GM10248 (cell line): ENCODE measurements at regions not wholly inside any gene's neighbourhood (a gene's known extent, or its start where the extent isn't known, plus 50 kb on each side); places are given as distances from the start of the nearest gene placed in this dataset.

Experiments used
- CTCF ChIA-PET: fragments of 300-600 bp; sonication (Branson Sonifier 250); formaldehyde crosslinking; extraction: SDS; loops from one replicate; lab custom pipeline; 2021; ENCODE audit warnings: antibody characterized with exemption; lab: Yijun Ruan, JAX
- POLR2A ChIA-PET: fragments of 350-650 bp; sonication (Branson Sonifier 250); formaldehyde crosslinking; extraction: SDS; loops from one replicate; lab custom pipeline; 2020; ENCODE audit warnings: antibody characterized with exemption; lab: Yijun Ruan, JAX
- DNase-seq: peaks from one replicate; pipeline ENCODE4 v3.0.0; 2012; ENCODE audit errors: extremely low spot score
- CTCF ChIP-seq: IDR thresholded peaks from 2 replicates; pipeline ENCODE4 v1.5.1; 2012; ENCODE audit warnings: mild to moderate bottlenecking, low read depth; ENCODE audit errors: extremely low read depth, missing control alignments, control extremely low read depth

GRCh38 chr10:121332829-121333765 lies 265.1 kb downstream of the FGFR2 start:
- POLR2A ChIA-PET = no interaction called here
- CTCF ChIA-PET = no interaction called here

GRCh38 chr10:121335386-121335925 lies 262.8 kb downstream of the FGFR2 start:
- CTCF ChIA-PET = no interaction called here
- TF ChIP-seq CTCF = no peak
- POLR2A ChIA-PET = no interaction called here
- DNase-seq = no peak

More at GRCh38 chr10:121332829-121333765, 265.1 kb downstream of the FGFR2 start:
- TF ChIP-seq CTCF = no peak
- DNase-seq = no peak

GRCh38 chr10:121337427-121337826 lies 260.8 kb downstream of the FGFR2 start:
- ChIA-PET CTCF (interaction anchor here (1.4 kb wide), 1 partner anchor 18 kb away, joined by 3 read pairs; no protein-coding TSS in a partner anchor), POLR2A (no interaction called here)
- no peak for TF ChIP-seq CTCF
- no peak for DNase-seq

GRCh38 chr10:121338206-121338980 lies 259.9 kb downstream of the FGFR2 start:
- DNase-seq = no peak
- ChIA-PET POLR2A (no interaction called here), CTCF (interaction anchor here (1.3 to 1.4 kb wide), 2 partner anchors 10 to 17 kb away, joined by 3 read pairs; no protein-coding TSS in a partner anchor)
- TF ChIP-seq CTCF = no peak

- ChIA-PET CTCF (interaction anchor here (1.3 kb wide), 1 partner anchor 10 kb away, joined by 3 read pairs; no protein-coding TSS in a partner anchor), POLR2A (no interaction called here)
- no peak for TF ChIP-seq CTCF
- no peak for DNase-seq
Observed at GRCh38 chr10:121339114-121339513, 259.1 kb downstream of the FGFR2 start.

GRCh38 chr10:121340271-121340831 lies 257.9 kb downstream of the FGFR2 start:
- ChIA-PET CTCF (no interaction called here), POLR2A (no interaction called here)
- DNase-seq = no peak
- no peak for TF ChIP-seq CTCF
